ENCODE measurements at regions not wholly inside any gene's neighbourhood (a gene's known extent, or its start where the extent isn't known, plus 50 kb on each side); places are given as distances from the start of the nearest gene placed in this dataset.
A peak's percentile ranks its signal among the peaks of the same experiment; 100 is the strongest.
"Not testable (repeated sequence)": the region's sequence is repeated elsewhere in the genome, so short reads cannot be mapped to it uniquely, and the experiment has no call there.

DNA sequence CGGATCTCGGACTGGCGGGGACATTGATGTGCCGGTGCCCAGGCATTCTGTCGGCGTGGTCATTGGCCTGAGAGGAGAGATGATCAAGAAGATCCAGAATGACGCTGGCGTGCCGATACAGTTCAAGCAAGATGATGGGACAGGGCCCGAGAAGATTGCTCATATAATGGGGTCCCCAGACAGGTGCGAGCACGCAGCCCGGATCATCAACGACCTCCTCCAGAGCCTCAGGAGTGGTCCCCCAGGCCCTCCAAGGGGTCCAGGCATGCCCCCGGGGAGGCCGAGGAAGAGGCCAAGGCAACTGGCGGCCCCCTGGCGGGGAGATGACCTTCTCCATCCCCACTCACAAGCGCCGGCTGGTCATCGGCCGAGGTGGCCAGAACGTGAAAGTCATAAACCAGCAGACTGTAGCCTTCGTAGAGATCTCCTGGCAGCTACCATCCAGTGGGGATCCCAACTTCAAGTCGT is 106.5 kb upstream of the MTAP start:
- no peak for DNase-seq (ENCODE audit: low read depth)

DNA sequence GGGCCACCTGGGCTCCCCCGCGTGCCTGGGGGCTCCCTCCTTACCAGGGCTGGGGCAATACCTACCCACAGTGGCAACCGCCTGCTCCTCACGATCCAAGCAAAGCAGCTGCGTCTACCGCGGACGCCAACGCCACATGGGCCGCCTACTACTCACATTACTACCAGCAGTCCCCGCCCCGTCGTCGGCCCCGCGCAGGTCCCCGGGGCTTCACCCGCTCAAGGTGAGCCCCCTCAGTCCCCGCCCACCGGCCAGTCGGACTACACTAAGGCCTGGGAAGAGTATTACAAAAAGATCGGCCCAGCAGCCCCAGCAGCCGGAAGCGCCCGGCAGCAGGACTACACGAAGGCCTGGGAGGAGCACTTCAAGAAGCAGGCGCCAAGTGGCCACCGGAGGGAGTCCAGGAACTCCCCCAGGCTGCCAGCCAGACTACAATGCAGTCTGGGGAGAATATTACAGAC is 106.0 kb upstream of the MTAP start:
- no peak for DNase-seq (ENCODE audit: low read depth)

DNA sequence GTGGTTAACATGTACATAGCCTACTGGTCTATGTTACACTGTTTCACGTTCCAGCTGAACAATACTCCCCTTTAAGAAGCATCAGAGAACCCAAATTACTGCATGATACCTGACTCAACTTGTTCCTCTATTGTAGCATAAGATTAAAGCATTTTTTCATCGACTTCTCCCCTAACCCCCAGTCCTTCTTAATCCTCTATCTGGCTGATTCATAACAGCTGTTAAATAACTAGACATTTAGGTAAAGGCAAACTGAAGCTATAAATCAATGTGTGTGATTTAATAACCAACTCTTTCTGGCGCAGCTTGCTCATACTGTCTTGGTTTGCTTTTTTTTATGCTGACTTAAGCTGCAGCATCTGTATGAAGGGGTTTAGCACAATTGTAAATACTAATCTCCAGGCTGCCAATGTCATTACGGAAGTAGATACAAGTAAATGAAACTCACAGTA is 94.2 kb upstream of the MTAP start:
- no peak for DNase-seq (ENCODE audit: low read depth)

DNA sequence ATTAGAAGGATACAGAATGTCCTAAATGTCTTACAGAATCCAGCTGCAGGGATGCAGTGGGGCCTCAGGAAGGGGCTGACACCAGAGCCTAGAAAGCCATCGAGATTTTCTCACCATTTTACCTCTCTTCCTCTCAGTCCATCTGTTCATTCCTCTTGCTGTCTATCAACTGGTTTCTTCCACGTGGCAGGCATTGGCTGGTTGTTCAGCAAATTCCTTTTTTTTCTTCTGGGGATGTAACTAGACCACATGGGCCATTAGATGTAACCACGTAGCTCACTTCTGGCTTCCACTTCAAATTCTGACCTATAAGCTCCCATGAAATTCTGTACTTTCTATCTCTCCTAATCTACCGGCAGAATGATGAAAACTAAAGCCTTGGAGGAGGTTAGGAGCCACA is 93.6 kb upstream of the MTAP start:
- no peak for DNase-seq (ENCODE audit: low read depth)

DNA sequence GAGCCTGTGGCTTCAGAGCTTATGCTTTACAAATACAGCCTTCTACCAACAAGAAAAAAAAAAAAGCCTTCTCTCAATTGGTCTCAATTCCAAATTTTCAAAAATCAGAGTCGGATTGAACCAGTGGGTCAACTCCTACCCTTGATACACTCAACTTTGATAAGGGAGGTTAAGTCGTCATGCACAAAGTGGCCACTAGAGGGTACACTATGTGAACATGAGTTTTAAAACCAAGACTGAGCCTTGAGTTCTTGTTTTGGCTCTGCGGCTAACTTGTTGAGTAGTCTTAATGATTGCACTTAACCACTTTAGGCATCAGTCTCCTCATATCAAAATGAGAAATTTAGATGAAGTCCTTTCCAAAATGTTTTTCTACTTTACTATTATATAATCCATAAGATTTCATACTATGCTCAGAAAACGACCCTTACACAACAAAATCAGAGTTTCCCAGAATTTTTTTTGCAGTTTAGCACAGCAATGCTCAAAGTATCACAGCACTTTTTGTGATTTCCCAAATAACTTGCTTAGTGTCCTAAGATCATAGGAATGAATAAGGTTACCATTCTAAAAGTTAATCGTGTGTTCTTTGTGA is 92.9 kb upstream of the MTAP start:
- DNase-seq (ENCODE audit: low read depth), result peak; percentile 47

DNA sequence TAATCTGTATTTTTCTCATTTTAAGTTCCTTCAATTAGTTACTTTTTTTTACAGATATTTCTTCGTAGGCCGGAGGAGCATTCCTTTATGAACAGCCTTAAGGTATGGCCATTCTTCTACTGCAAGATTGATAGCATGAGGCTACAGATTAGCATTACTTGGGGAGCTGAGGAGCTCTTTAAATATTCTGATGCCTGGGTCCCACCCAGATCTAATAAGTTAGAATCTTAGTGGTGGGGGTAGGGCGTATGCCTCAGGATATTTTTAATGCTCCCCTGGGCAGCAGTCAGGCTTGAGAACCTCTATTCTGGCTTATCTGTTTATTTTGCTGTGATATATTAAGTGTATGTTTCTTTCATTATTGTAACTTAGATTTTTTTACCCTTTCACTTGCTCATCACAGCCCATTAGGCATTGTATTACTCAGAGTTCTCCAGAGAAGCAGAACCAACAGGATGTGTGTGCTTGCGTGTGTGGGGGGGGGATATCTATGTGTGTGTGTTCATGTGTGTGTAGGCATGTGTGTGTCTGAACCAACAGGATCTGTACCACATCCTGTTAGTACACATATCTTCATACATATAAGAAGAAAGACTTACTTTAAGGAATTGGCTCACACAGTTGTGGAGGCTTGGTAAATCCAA is 91.8 kb upstream of the MTAP start:
- no peak for DNase-seq (ENCODE audit: low read depth)

DNA sequence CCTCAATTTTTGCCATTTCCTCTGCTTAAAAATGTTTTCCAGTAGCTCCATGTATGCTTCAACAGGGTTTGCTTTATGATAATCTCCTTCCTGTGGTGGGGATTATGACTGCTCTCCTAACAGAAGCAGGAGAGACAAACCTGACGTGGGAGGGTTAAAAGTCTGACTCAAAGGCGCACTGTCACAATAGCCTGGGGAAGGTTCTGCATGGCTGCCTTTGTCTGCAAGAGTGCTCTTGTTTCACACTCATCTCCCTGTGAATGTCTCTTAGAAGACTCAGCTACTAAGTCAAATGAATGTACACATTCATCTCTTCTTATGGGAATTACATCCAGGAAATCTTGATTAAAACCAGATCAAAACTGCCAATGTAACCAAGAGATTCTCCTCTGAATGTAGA is 90.9 kb upstream of the MTAP start:
- peak; percentile 48 for DNase-seq (ENCODE audit: low read depth)

DNA sequence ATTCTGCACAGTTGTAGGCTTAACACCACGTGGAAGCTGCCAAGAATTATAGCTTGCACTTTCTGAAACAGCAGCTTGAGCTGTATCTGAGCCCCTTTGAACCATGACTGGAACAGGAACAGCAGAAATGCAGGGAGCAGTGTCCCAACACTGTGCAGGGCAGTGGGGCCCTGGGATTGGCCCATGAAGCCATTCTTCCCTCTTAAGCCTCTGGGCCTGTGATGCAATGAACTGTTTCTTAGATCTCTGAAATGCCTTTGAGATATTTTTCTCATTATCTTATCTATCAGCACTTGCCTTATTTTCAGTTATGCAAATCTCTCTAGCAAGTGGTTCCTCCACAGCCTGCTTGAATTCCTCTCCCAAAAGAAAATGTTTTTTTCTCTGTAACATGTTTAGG is 87.0 kb upstream of the MTAP start:
- DNase-seq (ENCODE audit: low read depth), result no peak

DNA sequence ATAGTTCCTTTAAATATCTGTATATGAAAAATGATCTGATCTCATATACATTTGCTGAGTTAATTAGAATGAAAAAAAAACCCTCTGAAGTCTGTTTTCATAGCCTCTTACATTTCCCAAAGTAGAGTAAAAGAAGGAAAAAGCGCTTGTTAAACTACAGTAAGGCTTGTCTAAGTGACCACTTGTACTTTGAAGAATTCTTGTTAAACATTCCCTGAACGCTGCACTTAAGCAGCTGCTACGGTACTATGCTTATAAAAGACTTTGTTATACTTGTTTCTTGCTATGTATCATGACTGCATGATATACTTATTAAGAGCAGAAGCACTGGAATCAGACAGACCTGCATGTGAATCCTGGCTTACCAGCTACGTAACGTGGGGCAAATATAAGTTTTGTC is 81.7 kb upstream of the MTAP start:
- DNase-seq (ENCODE audit: low read depth), result no peak

DNA sequence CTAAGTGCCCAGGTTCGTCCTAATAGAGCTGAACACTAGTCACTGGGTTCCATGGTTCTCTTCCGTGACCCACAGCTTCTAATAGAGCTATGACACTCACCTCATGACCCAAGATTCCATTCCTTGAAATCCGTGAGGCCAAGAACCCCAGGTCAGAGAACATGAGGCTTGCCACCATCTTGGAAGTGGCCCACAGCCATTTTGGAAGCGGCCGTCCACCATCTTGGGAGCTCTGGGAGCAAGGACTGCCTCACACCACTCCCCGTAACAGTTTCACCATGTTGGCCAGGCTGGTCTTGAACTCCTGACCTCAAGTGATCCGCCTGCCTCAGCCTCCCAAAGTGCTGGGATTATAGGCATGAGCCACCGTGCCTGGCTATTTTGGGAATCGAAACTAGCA is 75.0 kb upstream of the MTAP start:
- not testable (repeated sequence) for DNase-seq (ENCODE audit: low read depth)

DNA sequence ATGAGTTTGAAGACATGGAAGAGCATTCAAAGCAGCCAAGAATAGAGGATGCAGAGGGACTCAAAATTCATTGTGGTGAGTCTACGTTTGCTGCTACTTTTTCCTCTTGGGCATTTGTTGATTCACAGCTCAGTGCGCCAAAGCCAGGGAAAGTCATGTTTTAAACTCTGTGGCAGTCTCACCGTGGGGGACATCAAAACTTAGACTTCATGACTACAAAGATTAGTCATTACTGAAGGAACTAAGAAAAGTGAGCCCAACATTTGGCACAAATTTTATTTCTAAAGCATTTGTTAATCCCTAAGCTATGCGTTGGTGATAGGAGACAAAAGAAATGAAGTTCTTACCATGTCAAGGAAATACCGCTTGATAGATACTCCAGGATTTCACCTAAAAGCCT is 73.7 kb upstream of the MTAP start:
- peak; percentile 13 for DNase-seq (ENCODE audit: low read depth)

DNA sequence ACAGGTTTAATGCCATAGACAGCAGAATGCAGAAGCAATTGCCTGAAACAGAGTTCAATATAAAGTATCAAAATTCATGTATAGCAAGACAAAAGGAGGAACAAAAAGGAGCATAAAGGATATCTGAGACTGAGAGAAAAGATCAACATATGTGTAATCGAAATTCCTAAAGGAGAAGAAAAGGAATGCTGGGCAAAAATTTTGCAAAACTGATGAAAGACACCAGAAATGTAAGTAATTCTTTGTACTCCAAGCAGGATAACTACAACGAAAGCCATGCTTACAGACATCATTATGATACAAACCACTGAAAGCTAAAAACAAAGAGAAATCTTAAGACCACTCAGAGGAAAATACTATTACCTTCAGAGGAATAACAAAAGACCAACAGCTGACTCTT is 72.8 kb upstream of the MTAP start:
- DNase-seq (ENCODE audit: low read depth), result no peak

DNA sequence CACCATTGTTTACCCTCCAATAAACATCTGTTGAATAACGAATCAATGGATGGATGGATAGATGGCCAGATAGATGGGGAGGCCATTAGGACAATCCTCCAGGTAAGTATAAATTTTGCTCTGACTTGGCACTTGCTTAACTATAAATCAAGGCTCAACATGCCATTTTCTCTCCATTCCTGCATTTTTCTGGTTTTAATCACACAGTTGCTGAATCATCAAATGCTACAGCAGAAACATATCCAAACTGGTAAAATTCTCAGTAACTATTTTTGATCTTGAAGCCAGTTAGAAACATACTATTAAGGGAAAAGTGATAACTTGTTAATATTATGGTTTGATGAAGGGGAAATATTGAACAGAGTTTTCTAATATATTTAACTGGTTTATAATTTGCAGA is 71.5 kb upstream of the MTAP start:
- no peak for DNase-seq (ENCODE audit: low read depth)

DNA sequence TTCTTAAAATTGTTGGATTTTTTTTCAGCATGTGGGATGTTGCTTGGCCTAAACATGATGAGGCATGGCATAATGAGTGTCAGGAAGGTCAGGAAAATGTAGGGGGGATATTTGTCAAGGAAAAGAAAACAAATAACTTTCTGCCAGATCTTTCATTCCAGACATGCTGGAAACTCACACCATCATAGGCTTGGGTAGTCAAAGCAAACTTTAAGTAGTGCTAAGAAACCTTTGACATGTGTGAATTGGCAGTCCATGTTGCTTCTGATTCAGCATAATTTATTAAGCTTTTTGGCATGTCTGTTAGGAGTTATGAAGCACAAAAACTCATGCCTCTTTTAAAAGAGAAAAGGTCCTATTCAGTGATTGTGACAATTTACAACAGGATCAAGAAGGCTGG is 61.3 kb upstream of the MTAP start:
- peak; percentile 29 for DNase-seq (ENCODE audit: low read depth)

DNA sequence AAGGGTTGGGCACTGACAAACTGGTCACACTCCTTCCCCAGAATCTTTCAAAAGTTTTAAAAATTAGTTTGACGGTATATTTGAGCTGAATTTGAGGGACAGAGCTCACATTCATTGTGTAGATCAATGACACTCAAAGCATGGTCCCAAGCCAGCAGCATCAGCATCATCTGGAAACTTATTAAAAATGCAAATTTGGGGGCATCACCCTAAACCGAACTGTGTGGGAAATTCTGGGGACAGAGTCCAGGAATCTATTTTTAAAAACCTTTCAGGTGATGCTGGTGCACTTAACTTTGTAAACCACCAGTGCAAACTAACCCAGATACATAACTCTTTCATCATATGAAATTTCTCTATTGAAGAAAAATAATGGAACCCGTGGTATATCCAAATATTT is 58.1 kb upstream of the MTAP start:
- DNase-seq (ENCODE audit: low read depth), result no peak

DNA sequence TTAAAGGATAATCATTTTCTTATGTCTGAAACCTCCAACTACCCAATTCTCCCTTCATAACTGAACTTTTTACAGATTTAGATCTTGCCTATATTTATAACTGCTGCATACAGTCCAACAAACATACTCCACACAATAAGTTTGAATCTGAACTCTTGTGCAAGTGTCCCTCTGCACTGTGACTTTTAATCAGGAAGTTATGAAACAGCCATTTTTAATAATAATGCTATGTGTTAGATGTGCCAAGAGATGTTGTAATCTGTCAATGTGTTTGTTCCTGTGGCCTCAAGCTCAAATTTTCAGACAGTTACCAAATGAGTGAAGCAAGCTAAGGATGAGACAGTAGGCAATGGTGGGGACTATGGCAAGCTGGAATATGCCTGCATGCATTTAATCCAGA is 57.6 kb upstream of the MTAP start:
- DNase-seq (ENCODE audit: low read depth), result peak; percentile 93

DNA sequence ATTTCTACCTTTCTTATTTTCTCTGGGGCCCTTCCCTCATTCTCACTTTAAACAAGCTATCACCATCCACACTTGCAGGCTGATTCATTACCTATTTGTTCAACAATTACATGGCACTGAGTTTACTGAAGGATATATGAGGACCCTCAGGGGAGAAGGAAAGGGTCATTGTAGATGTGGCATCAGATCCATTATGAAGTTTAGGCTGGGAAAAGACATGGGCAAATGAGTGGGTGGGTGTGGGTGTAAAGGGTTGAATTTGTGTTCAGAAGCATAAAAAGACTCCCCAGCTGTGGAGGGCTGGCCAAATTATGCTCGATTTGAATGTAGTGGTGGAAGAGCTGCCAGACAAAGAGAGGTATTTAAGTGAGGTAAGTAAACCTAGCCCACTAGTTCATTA is 55.9 kb upstream of the MTAP start:
- no peak for DNase-seq (ENCODE audit: low read depth)

DNA sequence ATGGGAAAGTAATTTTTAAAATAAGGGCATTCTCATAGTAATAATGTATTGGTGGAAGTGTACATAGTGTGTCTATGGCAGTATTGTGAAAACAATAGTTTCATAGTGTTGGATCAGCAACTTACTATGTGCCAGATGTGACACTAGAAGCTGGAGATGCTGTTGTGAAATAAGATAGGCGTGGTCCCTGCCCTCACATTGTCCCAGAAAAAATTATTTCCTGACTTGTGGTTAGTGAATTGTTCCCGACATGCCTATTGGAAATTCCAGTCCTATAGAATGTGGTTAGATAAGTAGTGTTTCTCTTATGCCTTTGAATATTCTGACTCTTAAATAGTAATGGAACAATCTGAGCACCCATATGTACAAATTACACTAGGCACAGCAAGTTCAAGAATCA is 55.3 kb upstream of the MTAP start:
- DNase-seq (ENCODE audit: low read depth), result peak; percentile 61

DNA sequence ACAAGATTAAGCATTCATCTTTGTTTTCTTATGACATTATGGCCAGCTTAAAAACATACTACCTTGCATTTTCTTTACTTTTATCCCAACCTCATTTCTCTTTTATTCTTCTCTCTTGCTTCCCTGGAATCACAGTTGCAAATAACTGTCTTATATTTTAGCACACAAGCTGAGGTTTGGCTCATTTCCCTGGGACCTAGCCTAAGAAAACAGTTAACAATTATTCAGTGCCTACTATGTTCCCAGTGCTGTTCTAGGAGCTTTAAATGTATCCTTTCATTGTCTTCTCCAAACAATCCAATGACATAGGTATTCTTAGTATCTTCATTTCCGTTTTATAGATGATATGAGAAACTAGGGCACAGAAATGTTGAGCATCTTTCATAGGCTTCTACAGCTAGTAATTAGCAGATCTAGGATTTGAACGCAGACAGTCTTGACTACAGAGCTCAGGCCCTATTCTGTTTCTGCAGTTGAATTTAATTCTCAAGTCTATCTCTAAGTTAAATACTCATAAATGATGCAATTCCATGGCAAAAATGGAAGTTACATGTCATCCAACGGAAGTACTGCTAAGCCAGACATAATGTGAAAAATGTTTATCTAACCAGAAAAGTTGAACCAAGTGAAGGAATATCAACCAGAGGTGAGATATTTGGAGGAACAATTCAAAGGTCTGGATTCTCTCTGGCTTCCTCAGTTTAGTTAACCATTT is 52.3 kb upstream of the MTAP start:
- no peak for DNase-seq (ENCODE audit: low read depth)

DNA sequence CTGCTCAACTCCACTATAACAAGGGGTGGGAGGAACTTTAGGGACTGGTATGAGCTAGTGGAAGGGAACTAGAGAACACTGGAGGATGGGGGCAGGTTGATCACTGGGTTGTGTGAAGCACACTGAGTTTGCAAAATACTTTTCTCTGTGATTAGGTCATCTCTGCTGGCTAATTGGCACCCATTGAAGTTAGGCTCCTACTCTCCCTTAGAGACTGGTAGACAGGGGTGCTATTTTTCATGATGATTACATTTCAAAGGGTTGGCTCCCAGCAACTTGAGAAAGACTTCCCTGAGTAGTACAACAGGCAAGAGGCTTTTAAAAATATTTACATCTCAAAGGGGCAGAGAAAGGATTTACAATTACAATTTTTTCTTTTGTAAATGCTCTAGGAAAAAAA is 50.4 kb upstream of the MTAP start:
- no peak for DNase-seq (ENCODE audit: low read depth)
